NCI-H2081 treated with DMSO at 0.1 percent for 48 hours (cell line): ENCODE measurements at regions not wholly inside any gene's neighbourhood (a gene's known extent, or its start where the extent isn't known, plus 50 kb on each side); places are given as distances from the start of the nearest gene placed in this dataset.
A peak's percentile ranks its signal among the peaks of the same experiment; 100 is the strongest.

Source experiments
- DNase-seq: peaks from one replicate; lab custom pipeline; 2025; lab: John Stamatoyannopoulos, UW

GRCh38 chr21:16072737-16073136, 343.0 kb downstream of the USP25 start:
- DNase-seq, result no peak

GRCh38 chr21:16073586-16073985, 343.8 kb downstream of the USP25 start:
- no peak for DNase-seq

- no peak for DNase-seq
Measured at GRCh38 chr21:16074950-16075489, 345.2 kb downstream of the USP25 start.

GRCh38 chr21:16075649-16076282, 346.0 kb downstream of the USP25 start:
- no peak for DNase-seq

- no peak for DNase-seq
Measured at GRCh38 chr21:16076465-16076864, 346.7 kb downstream of the USP25 start.

- DNase-seq, result no peak
Measured at GRCh38 chr21:16078382-16078781, 348.6 kb downstream of the USP25 start.

- DNase-seq, result no peak
Measured at GRCh38 chr21:16079830-16080229, 350.0 kb downstream of the USP25 start.

GRCh38 chr21:16081304-16081703, 351.5 kb downstream of the USP25 start:
- no peak for DNase-seq

GRCh38 chr21:16082038-16082816, 352.4 kb downstream of the USP25 start:
- peak; percentile 3 for DNase-seq

GRCh38 chr21:16084776-16085364, 355.1 kb downstream of the USP25 start:
- DNase-seq, result no peak

GRCh38 chr21:16085421-16085820, 355.6 kb downstream of the USP25 start:
- DNase-seq, result no peak

- DNase-seq, result no peak
Measured at GRCh38 chr21:16086121-16086520, 356.3 kb downstream of the USP25 start.

GRCh38 chr21:16086936-16087335, 357.2 kb downstream of the USP25 start:
- DNase-seq, result no peak

- DNase-seq, result no peak
Measured at GRCh38 chr21:16087523-16087922, 357.7 kb downstream of the USP25 start.

GRCh38 chr21:16088056-16088455, 358.3 kb downstream of the USP25 start:
- DNase-seq, result no peak

- no peak for DNase-seq
Measured at GRCh38 chr21:16095005-16095404, 365.2 kb downstream of the USP25 start.

GRCh38 chr21:16096988-16097387, 367.2 kb downstream of the USP25 start:
- no peak for DNase-seq

- DNase-seq, result no peak
Measured at GRCh38 chr21:16102113-16102512, 372.3 kb downstream of the USP25 start.

- DNase-seq, result no peak
Measured at GRCh38 chr21:16108561-16109075, 378.8 kb downstream of the USP25 start.

- DNase-seq, result no peak
Measured at GRCh38 chr21:16113052-16113715, 383.4 kb downstream of the USP25 start.

- no peak for DNase-seq
Measured at GRCh38 chr21:16115461-16115860, 385.7 kb downstream of the USP25 start.

GRCh38 chr21:16116069-16116468, 386.3 kb downstream of the USP25 start:
- DNase-seq, result no peak
